HUES48 (cell line): ENCODE measurements at regions not wholly inside any gene's neighbourhood (a gene's known extent, or its start where the extent isn't known, plus 50 kb on each side); places are given as distances from the start of the nearest gene placed in this dataset.

Source experiments
- H3K27ac ChIP-seq: one replicate; pipeline ENCODE4 v1.7.0; 2013; ENCODE audit warnings: low read depth, low read length, inconsistent platforms
- H3K27me3 ChIP-seq: 2 replicates; pipeline ENCODE4 v1.6.1; 2013; ENCODE audit warnings: mild to moderate bottlenecking, low read length; ENCODE audit not compliant: control insufficient read depth, insufficient read depth
- H3K36me3 ChIP-seq: 2 replicates; pipeline ENCODE4 v1.6.1; 2013; ENCODE audit warnings: low read length; ENCODE audit not compliant: control insufficient read depth, insufficient read depth
- H3K4me1 ChIP-seq: 2 replicates; pipeline ENCODE4 v1.6.1; 2013; ENCODE audit warnings: mild to moderate bottlenecking, low read length; ENCODE audit not compliant: control insufficient read depth, insufficient read depth
- H3K4me3 ChIP-seq: 2 replicates; pipeline ENCODE4 v1.5.1; 2013; ENCODE audit warnings: mild to moderate bottlenecking, low read depth, low read length
- H3K9ac ChIP-seq: 2 replicates; pipeline ENCODE4 v1.6.1; 2013; ENCODE audit warnings: mild to moderate bottlenecking, low read depth, low read length, moderate library complexity
- H3K9me3 ChIP-seq: 2 replicates; pipeline ENCODE4 v1.6.1; 2013; ENCODE audit warnings: low read length; ENCODE audit not compliant: control insufficient read depth, insufficient read depth

- Histone ChIP-seq H3K27ac (peak overlapping the region; percentile 2), H3K4me1 (peaks cover 56% of the 10 kb centered on the region), H3K36me3 (no peaks in the 10 kb centered on the region), H3K9me3 (no peaks in the 10 kb centered on the region), H3K9ac (no peak overlapping the region), H3K27me3 (peaks cover 16% of the 10 kb centered on the region; the same call in 1 of the 2 replicates), H3K4me3 (no peak overlapping the region)
These were observed 82.7 kb upstream of the PRDM1 start for GRCh38 chr6:106003268-106003987.

DNA sequence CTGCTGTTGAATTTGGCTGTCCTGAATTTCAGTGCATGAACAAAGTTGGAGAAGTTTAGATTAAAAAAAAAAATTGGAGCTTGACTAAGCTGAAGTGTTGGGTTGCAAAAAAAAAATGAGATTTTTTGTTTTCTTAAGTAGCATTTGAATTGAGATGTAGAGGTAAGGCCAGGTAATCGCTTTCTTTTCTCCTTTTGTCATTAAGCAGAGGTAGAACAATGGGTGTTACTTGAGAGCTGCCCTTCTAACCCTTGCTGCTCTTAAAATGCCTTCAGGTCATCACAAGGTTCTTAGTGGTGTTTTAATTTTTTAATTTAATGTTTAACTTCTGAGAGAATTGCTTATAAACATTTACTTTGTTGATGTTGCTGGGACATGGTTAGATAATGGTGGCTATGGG is 84.1 kb upstream of the PRDM1 start:
- Histone ChIP-seq H3K4me1 (peaks cover 63% of the 10 kb centered on the region), H3K27ac (no peak overlapping the region), H3K9ac (no peak overlapping the region), H3K27me3 (peaks cover 31% of the 10 kb centered on the region), H3K4me3 (peak overlapping the region; percentile 34), H3K9me3 (no peaks in the 10 kb centered on the region), H3K36me3 (no peaks in the 10 kb centered on the region)

GRCh38 chr6:106000935-106001334 is 85.2 kb upstream of the PRDM1 start:
- Histone ChIP-seq H3K9ac (no peak overlapping the region), H3K27me3 (peaks cover 41% of the 10 kb centered on the region), H3K27ac (no peak overlapping the region), H3K4me3 (no peak overlapping the region), H3K36me3 (no peaks in the 10 kb centered on the region), H3K4me1 (peaks cover 59% of the 10 kb centered on the region), H3K9me3 (no peaks in the 10 kb centered on the region)

- H3K9me3 ChIP-seq = no peaks in the 10 kb centered on the region
- no peaks in the 10 kb centered on the region for H3K36me3 ChIP-seq
- no peak overlapping the region for H3K27ac ChIP-seq
- H3K4me3 ChIP-seq = no peak overlapping the region
- peaks cover 48% of the 10 kb centered on the region for H3K4me1 ChIP-seq
- peaks cover 68% of the 10 kb centered on the region for H3K27me3 ChIP-seq
- no peak overlapping the region for H3K9ac ChIP-seq
These were observed 88.7 kb upstream of the PRDM1 start for GRCh38 chr6:105997482-105997881.

DNA sequence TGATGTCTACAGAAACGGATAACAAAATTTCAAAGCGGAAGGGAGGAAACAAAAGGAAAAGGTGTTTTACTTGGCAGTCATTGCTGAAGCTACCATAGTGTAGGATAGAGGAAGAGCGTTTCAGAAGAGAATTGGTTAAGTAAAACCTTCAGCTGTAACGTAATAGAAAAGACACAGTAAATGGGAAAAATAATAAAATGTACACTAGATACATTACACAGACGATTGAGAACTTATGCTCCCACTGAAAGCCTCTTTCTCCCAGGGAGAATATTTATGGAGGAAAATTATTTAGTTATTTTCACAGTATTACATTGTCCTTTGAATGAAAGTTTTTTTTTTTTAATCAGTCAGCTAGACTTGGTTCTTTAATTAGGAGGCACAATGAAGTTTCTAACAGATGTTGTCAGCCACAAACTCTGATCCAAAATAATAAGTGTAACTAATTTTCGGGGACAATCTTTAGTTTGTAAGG is 90.7 kb upstream of the PRDM1 start:
- peaks cover 40% of the 10 kb centered on the region for H3K4me1 ChIP-seq
- H3K36me3 ChIP-seq = no peaks in the 10 kb centered on the region
- H3K27me3 ChIP-seq = peaks cover 81% of the 10 kb centered on the region
- no peak overlapping the region for H3K9ac ChIP-seq
- H3K9me3 ChIP-seq = no peaks in the 10 kb centered on the region
- H3K4me3 ChIP-seq = peak overlapping the region; percentile 70
- H3K27ac ChIP-seq = no peak overlapping the region

GRCh38 chr6:105994591-105995390 is 91.3 kb upstream of the PRDM1 start:
- peak overlapping the region; percentile 70 for H3K4me3 ChIP-seq
- peak overlapping the region; percentile 2; the same call in 1 of the 2 replicates for H3K9ac ChIP-seq
- H3K4me1 ChIP-seq = peaks cover 40% of the 10 kb centered on the region
- H3K27ac ChIP-seq = peak overlapping the region; percentile 42
- peaks cover 87% of the 10 kb centered on the region for H3K27me3 ChIP-seq
- H3K36me3 ChIP-seq = no peaks in the 10 kb centered on the region
- H3K9me3 ChIP-seq = no peaks in the 10 kb centered on the region

GRCh38 chr6:105994118-105994590 is 92.0 kb upstream of the PRDM1 start:
- peaks cover 93% of the 10 kb centered on the region for H3K27me3 ChIP-seq
- H3K9me3 ChIP-seq = no peaks in the 10 kb centered on the region
- peaks cover 40% of the 10 kb centered on the region for H3K4me1 ChIP-seq
- H3K4me3 ChIP-seq = peak overlapping the region; percentile 70
- H3K9ac ChIP-seq = peak overlapping the region; percentile 2; the same call in 1 of the 2 replicates
- no peak overlapping the region for H3K27ac ChIP-seq
- H3K36me3 ChIP-seq = no peaks in the 10 kb centered on the region

DNA sequence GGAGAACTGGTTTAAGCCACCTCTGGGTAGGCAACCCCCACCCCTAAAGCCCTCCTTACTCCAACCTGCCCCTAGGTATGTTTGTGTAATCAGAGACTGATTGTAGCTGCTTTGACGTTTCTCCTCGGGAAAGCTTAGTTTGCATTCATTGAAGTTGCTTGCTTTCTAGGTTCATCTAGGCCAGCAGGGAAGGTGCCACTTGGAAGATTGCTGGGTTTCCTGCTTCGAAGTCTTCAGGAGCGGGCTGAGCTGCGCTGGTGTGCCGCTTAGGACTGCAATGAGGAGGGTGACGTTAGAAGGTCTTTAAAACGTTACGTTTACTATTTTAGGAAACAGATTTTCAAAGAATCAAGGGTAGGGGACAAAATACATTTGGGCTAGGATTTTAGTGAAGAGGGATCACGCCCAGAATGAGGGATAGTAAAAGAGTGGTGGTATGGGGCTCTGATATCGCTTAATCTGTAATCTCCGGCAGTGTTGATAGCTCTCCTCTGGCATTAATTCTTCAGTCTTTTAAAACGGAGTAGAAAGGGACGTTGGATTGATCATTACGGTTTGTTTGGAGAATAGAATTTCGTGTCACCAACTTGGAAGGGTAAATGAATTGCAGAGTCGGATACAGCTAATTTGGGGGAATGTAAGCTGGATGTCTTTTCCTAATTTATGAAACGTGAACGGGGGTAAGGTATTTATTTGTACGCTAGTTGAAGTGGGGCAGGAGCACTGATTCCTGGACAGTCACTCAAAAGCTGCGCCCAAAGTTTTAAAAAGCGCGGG is 92.6 kb upstream of the PRDM1 start:
- H3K36me3 ChIP-seq = no peaks in the 10 kb centered on the region
- peak overlapping the region; percentile 8 for H3K27ac ChIP-seq
- no peaks in the 10 kb centered on the region for H3K9me3 ChIP-seq
- H3K4me1 ChIP-seq = peaks cover 40% of the 10 kb centered on the region
- peak overlapping the region; percentile 70 for H3K4me3 ChIP-seq
- H3K9ac ChIP-seq = no peak overlapping the region
- H3K27me3 ChIP-seq = peaks cover 99% of the 10 kb centered on the region

DNA sequence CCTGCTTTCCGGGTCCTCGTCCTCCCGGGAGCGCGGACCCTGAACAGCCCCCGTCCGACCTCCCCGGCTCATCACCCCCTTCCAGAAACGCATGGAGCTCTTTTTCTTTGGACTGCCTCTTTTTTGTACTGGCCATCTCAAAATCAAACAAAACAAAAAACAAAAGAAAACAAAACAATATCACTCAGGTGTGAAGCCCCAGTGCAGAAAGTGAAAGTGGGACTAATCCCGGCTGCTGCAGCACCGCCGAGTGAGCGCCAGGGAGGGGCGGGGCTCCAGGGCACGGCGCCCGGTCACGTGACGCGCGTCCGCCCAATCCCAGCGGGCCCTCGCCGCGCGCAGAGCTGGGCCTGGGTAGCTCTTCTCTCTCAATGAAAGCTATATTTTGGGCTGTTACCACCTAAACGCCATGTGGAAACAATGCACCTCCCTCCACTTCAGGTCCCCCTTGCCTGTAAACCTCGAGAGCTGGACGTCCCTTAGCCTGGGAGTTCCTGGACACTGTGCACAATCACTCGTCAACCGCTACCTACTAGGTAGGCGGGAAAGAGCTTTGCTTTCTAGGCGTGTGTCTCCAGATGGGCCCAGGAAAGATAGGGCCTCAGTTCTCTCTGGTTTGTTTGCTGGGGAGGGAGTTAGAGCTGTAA is 93.7 kb upstream of the PRDM1 start:
- no peaks in the 10 kb centered on the region for H3K9me3 ChIP-seq
- H3K4me3 ChIP-seq = peak overlapping the region; percentile 70
- H3K27ac ChIP-seq = no peak overlapping the region
- no peaks in the 10 kb centered on the region for H3K36me3 ChIP-seq
- no peak overlapping the region for H3K9ac ChIP-seq
- H3K4me1 ChIP-seq = peaks cover 37% of the 10 kb centered on the region
- peaks cover 99% of the 10 kb centered on the region for H3K27me3 ChIP-seq

GRCh38 chr6:105991561-105992314 is 94.4 kb upstream of the PRDM1 start:
- H3K4me3 ChIP-seq = peak overlapping the region; percentile 70
- H3K9me3 ChIP-seq = no peaks in the 10 kb centered on the region
- H3K27ac ChIP-seq = no peak overlapping the region
- peaks cover 99% of the 10 kb centered on the region for H3K27me3 ChIP-seq
- no peaks in the 10 kb centered on the region for H3K36me3 ChIP-seq
- no peak overlapping the region for H3K9ac ChIP-seq
- peaks cover 31% of the 10 kb centered on the region for H3K4me1 ChIP-seq
